ENCODE measurements at regions not wholly inside any gene's neighbourhood (a gene's known extent, or its start where the extent isn't known, plus 50 kb on each side); places are given as distances from the start of the nearest gene placed in this dataset.
"Not testable (repeated sequence)": the region's sequence is repeated elsewhere in the genome, so short reads cannot be mapped to it uniquely, and the experiment has no call there.

GRCh38 chr5:163116618-163117017 lies 320.8 kb upstream of the CCNG1 start:
- not testable (repeated sequence) for TF ChIP-seq CTCF, POLR2A, EP300 (IDR thresholded peaks at IDR 0.05)

Data from ovary (tissue), 3 donors.